ENCODE measurements at regions not wholly inside any gene's neighbourhood (a gene's known extent, or its start where the extent isn't known, plus 50 kb on each side); places are given as distances from the start of the nearest gene placed in this dataset.

DNA sequence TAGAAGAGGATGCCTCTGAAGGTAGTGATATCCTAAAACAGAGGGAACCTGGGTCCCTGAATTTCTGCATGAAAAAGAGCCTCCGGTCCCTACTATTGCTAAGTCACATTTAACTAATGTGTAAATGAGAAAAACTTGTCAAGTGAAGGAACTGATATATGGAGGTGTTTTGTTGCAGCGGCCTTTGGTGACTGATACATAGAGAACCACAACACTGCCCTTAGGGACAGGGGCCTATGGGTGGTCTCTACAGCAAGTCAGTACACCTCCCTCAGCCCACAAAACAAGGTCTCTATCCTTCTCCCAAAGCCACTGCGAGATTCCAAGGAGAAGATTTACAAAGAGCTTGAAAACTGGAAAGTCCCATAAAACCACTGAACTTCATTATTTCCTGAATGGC, 275.3 kb downstream of the SOX9 start:
- H3K27me3 ChIP-seq (ENCODE audit: control insufficient read depth, insufficient read depth, low read length), result no peaks in the 10 kb centered on the region
- no peak for DNase-seq (ENCODE audit: low read depth)
- no peak overlapping the region for H3K4me3 ChIP-seq (ENCODE audit: low read depth, low read length)
- TF ChIP-seq, protein P1, sequence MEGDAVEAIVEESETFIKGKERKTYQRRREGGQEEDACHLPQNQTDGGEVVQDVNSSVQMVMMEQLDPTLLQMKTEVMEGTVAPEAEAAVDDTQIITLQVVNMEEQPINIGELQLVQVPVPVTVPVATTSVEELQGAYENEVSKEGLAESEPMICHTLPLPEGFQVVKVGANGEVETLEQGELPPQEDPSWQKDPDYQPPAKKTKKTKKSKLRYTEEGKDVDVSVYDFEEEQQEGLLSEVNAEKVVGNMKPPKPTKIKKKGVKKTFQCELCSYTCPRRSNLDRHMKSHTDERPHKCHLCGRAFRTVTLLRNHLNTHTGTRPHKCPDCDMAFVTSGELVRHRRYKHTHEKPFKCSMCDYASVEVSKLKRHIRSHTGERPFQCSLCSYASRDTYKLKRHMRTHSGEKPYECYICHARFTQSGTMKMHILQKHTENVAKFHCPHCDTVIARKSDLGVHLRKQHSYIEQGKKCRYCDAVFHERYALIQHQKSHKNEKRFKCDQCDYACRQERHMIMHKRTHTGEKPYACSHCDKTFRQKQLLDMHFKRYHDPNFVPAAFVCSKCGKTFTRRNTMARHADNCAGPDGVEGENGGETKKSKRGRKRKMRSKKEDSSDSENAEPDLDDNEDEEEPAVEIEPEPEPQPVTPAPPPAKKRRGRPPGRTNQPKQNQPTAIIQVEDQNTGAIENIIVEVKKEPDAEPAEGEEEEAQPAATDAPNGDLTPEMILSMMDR (IDR thresholded peaks at IDR 0.05; ENCODE audit: insufficient read depth, low read length, poor library complexity, severe bottlenecking), result no peak
- H3K36me3 ChIP-seq (ENCODE audit: control insufficient read depth, insufficient read depth, low read length), result peaks cover 1% of the 10 kb centered on the region

DNA sequence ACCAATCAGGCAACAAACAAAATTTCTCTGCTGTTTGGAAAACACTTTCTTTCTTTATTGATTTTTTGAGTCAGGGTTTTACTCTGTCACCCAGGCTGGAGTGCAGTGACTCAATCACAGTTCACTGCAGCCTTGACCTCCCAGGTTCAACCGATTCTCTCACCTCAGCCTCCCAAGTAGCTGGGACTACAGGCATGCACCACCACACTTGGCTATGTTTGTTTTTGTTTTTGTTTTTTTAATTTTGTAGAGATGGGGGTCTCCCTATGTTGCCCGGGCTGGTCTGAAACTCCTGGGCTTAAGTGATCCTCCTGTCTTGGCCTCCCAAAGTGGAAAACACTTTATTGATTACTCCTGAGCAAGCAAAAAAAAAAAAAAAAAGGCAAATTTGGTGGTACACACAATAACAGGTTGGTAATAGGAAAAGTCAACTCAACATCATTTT, 276.4 kb downstream of the SOX9 start:
- Histone ChIP-seq H3K36me3 (ENCODE audit: control insufficient read depth, insufficient read depth, low read length) (peaks cover 1% of the 10 kb centered on the region), H3K27me3 (ENCODE audit: control insufficient read depth, insufficient read depth, low read length) (no peaks in the 10 kb centered on the region), H3K4me3 (ENCODE audit: low read depth, low read length) (no peak overlapping the region)
- DNase-seq (ENCODE audit: low read depth), result no peak
- TF ChIP-seq, protein P1 (IDR thresholded peaks at IDR 0.05; ENCODE audit: insufficient read depth, low read length, poor library complexity, severe bottlenecking), result no peak

- no peak overlapping the region for H3K4me3 ChIP-seq (ENCODE audit: low read depth, low read length)
- TF ChIP-seq, protein P1 (IDR thresholded peaks at IDR 0.05; ENCODE audit: insufficient read depth, low read length, poor library complexity, severe bottlenecking), result no peak
- no peak for DNase-seq (ENCODE audit: low read depth)
- H3K27me3 ChIP-seq (ENCODE audit: control insufficient read depth, insufficient read depth, low read length), result no peaks in the 10 kb centered on the region
- peaks cover 1% of the 10 kb centered on the region for H3K36me3 ChIP-seq (ENCODE audit: control insufficient read depth, insufficient read depth, low read length)
Observed at GRCh38 chr17:72397687-72398086, 276.9 kb downstream of the SOX9 start.

DNA sequence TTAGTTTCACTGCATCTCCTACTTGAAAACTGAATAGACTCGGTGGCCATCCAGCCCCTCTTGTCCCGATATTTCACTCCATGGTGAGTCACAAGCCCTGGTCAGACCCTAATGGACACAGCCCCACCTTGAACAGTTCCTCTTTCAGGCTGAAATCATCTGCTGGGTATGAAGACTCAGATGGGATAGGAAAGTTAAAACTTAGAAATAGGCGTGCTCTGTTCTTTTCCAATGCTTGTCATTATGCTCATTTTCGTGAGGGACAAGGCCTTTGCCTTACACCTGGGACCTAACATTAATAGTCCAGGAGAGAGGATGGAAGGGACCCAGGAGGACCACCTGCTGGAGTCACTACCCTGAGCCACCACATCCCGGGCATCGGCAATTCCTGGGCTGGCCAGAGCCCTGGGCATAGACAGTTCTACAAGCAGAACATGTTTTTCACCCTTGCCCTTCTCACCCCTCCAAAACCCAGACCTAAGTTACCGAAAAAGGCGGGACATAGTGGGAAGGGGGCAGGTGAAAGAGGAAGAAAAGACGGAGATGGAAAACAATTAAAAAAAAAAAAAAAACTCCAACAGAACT, 278.3 kb downstream of the SOX9 start:
- no peak for DNase-seq (ENCODE audit: low read depth)
- TF ChIP-seq, protein P1 (IDR thresholded peaks at IDR 0.05; ENCODE audit: insufficient read depth, low read length, poor library complexity, severe bottlenecking), result no peak
- Histone ChIP-seq H3K4me3 (ENCODE audit: low read depth, low read length) (no peak overlapping the region), H3K27me3 (ENCODE audit: control insufficient read depth, insufficient read depth, low read length) (no peaks in the 10 kb centered on the region), H3K36me3 (ENCODE audit: control insufficient read depth, insufficient read depth, low read length) (peaks cover 1% of the 10 kb centered on the region)

GRCh38 chr17:72399608-72400487, 279.0 kb downstream of the SOX9 start:
- Histone ChIP-seq H3K27me3 (ENCODE audit: control insufficient read depth, insufficient read depth, low read length) (no peaks in the 10 kb centered on the region), H3K36me3 (ENCODE audit: control insufficient read depth, insufficient read depth, low read length) (peaks cover 1% of the 10 kb centered on the region), H3K4me3 (ENCODE audit: low read depth, low read length) (no peak overlapping the region)
- TF ChIP-seq, protein P1 (IDR thresholded peaks at IDR 0.05; ENCODE audit: insufficient read depth, low read length, poor library complexity, severe bottlenecking), result no peak
- no peak for DNase-seq (ENCODE audit: low read depth)
